GM19025 (cell line): ENCODE measurements at regions not wholly inside any gene's neighbourhood (a gene's known extent, or its start where the extent isn't known, plus 50 kb on each side); places are given as distances from the start of the nearest gene placed in this dataset.
"Not testable (repeated sequence)": the region's sequence is repeated elsewhere in the genome, so short reads cannot be mapped to it uniquely, and the experiment has no call there.

Experiments
- ATAC-seq: cut with Tn5 transposase; IDR thresholded peaks from one replicate; pipeline ENCODE4 v1.9.1; 2021; ENCODE audit warnings: mild to moderate bottlenecking, low read depth, moderate library complexity; ENCODE audit not compliant: unreplicated experiment

- ATAC-seq: no peak
Measured at GRCh38 chr17:51387582-51387981, 127.2 kb downstream of the UTP18 start.

DNA sequence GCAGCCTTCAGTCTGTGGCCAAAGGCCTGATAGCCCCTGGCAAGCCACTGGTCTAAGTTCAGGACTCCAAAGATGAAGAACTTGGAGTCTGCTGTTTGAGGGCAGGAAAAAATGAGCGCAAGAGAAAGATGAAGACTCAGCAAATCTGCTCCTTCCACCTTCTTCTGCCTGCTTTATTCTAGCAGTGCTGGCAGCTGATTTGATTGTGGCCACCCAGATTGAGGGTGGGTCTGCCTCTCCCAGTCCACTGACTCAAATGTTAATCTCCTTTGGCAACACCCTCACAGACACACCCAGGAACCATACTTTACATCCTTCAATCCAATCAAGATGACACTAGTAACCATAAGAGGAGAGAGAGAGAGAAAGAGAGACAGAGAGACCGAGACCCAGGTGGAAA is 127.6 kb downstream of the UTP18 start:
- no peak for ATAC-seq

- ATAC-seq: no peak
Measured at GRCh38 chr17:51389875-51390274, 129.5 kb downstream of the UTP18 start.

GRCh38 chr17:51391982-51392654 is 131.8 kb downstream of the UTP18 start:
- ATAC-seq: no peak

- ATAC-seq: no peak
Measured at GRCh38 chr17:51395621-51396020, 135.3 kb downstream of the UTP18 start.

- ATAC-seq: no peak
Measured at GRCh38 chr17:51397361-51398127, 137.2 kb downstream of the UTP18 start.

DNA sequence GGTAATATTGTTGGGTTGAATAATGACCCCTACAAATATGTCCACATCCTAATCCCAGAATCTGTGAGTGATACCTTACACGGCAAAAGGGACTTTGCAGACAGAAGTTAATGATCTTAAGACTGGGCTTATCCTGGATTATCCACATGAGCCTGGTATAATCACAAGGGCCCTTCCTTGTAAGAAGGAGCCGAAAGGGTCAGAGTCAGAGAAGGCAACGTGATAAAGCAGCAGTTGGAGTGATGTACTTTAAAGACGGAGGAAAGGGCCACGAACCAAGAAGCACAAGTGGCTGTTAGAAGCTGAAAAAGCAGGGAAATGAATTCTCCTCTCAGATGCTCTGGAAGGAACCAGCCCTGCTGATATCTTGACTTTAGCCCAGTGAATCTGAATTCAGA is 137.8 kb downstream of the UTP18 start:
- ATAC-seq: no peak

DNA sequence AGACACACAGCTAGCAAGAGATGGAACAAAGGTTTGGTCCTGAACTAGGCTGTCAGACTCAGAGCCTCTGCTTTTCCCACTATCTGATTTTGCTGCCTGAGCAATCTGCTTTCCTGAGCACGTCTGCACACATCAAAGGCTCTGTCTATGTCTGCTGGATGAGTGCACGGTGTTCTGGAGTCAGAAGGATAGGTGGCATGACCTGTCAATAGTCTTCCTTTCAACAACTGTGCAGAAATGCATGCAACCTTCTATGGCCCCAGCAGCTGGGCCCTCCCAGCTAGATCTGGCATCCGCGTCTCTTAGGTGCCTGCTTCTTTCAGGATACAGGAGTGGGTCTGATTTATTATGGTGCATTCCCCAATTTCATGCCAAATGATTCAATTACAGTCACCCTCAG is 138.3 kb downstream of the UTP18 start:
- no peak for ATAC-seq

DNA sequence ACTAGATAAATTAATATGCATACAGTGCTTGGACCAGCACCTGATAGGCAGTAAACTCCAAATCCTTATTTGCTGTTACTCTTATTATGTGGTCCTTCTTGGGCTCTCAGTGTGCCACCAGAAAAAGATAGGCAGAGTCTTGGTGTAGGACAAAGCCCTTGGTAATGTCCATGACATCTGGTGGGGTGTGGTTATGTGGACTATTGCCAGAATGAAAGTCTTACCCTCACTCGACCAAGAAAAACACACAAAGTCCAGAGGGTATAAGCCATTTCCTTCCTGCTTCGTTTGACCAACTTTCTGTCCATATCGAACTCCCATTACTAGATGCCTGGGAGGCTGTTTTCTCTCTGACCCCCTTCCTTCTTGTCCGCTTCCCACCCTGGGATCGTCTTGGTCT is 140.9 kb downstream of the UTP18 start:
- ATAC-seq: no peak

GRCh38 chr17:51402899-51403298 is 142.6 kb downstream of the UTP18 start:
- ATAC-seq: no peak

DNA sequence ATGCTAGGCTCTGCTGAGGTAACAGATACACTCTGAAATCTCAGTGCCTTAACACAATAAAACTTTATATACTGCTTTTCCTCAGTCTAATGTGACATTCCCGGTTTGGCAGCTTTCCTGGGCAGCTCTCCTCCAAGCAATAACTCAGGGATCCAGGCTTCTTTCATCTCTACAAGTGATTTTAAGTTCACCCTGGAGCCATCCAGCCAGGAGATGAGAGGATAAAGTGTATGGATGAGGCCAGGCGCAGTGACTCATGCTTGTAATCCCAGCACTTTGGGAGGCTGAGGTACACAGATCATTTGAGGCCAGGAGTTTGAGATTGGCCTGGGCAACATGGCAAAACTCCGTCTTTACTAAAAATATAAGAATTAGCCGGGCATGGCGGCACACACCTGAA is 147.2 kb downstream of the UTP18 start:
- no peak for ATAC-seq

DNA sequence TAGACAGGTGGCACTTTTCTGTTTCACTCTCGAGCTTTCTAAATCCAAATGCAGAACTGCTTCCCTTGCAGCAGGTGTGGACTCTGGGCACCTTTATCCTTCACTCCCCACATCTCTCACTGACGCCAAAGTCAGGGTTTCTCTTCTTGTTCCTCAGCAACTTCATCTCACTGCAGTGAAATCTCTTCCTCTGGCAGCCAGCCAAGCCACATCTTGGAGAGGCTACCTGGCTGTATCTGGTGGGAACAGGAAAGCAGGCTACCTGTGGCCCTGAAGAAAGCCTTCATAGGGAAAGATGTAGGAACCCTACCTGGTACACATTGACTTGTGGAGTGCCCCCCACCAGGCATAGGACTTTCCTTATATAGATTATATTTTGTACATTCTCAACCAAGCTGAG is 159.1 kb downstream of the UTP18 start:
- no peak for ATAC-seq

- ATAC-seq: no peak
Measured at GRCh38 chr17:51421525-51421924, 161.2 kb downstream of the UTP18 start.

- ATAC-seq: no peak
Measured at GRCh38 chr17:51422634-51423033, 162.3 kb downstream of the UTP18 start.

DNA sequence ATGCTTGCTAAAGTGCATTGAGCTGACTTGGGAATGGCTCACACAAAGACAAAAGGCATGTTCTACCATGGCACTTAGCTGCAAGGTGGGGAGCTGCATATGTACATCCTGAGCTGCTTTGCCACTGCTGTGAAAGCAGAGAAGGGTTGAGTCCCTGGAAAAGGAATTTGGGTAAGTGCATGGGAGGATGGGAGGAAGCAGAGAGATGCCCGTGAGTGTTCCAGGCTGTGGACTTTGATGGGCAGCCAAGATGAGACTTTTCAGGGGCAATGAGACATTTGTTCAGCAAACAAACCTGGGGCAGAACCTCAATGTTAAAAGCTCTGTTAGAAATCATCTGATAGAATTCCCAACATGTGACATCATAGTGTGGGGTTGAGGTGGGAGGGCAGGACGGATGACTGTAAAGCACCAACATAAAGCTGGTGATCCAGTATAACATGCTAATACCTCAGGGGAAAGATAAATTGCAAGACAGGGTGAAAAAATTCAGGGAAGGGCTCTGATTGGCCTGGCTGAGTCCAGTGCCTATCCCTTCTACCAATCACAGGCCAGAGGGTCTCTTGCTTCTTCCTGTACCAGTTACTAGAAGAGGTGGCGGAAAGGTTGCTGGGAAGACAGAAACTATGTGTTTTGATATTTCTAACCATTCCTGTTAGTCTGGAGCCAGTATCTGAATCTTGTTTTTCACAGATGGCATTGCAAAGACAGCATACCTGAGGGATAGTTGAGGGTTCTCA is 163.2 kb downstream of the UTP18 start:
- no peak for ATAC-seq

- no peak for ATAC-seq
Measured at GRCh38 chr17:51425773-51426172, 165.4 kb downstream of the UTP18 start.

DNA sequence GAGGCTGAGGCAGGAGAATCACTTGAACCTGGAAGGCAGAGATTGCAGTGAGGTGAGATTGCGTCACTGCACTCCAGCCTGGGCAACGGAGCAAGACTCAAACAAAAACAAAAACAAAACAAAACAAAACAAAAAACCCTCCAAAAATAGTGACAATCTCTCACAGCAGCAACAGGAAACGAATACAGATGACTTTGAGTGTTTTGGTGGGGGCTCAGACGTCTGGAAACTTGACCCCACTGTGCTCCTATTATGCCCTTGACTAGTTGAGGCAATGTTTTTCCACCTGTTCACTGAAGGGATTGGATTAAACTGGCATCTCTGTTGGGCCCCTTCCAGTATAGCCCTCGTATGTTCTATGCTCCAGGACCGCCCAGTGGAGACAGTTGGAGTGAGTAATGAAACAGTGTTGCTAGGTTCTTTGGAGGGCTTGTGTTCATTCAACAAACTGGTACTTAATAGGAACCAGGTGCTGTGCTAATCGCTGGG is 167.0 kb downstream of the UTP18 start:
- peak; percentile 7 for ATAC-seq

DNA sequence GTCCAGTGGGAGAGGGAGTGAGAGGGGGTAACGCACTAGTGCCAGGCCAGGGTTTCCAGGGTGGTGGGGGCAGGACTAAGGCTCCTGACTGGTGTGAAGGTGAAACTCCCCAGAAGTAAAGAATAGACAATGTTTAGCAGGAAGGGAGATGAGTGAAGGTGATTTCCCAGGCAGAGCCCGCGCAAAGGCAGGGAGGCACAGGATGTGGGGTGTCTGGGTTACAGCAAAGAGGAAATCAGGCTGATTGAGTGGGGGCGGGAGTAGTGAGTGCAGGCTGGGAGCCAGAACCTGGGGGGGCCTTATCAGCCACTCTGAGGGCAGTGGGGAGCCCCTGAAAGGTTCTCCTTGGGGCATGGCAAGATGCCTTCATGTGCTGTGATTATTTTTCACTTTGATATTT is 167.5 kb downstream of the UTP18 start:
- ATAC-seq: peak; percentile 64

- ATAC-seq: no peak
Measured at GRCh38 chr17:51428668-51429495, 168.5 kb downstream of the UTP18 start.

DNA sequence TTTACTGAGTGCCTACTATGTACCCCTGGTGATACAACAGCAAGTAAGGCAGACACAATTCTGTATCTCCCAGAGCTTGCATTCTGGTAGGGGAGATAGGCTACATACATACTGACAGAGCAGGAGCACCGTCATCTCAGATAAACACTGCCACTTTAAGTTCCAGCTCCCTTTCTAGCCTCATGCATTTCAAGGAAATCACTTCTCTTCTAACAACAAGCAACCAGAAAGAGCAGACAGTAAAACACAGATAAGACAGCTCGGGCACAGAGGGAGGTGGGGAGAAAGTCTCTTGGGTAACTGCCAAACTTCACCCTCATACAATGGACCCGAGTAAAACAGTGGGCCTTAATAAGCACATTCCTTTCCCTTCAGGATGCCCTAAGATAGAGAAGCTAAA is 169.6 kb downstream of the UTP18 start:
- ATAC-seq: not testable (repeated sequence)
